GM23338 (cell line): ENCODE measurements at regions not wholly inside any gene's neighbourhood (a gene's known extent, or its start where the extent isn't known, plus 50 kb on each side); places are given as distances from the start of the nearest gene placed in this dataset.

ENCODE experiments used
- ATAC-seq: fragments of 200-7000 bp; cut with Tn5 transposase; 3 replicates; pipeline ENCODE4 v1.9.1; 2020
- DNase-seq: peaks from one replicate; pipeline ENCODE4 v3.0.0-alpha.2; 2015; ENCODE audit warnings: low spot score
- H2AFZ ChIP-seq: fragments of 200-600 bp; sonication (generic); 2 replicates; pipeline ENCODE4 v1.8.0; 2016; ENCODE audit warnings: antibody characterized with exemption, mild to moderate bottlenecking, moderate library complexity
- H3F3A ChIP-seq: fragments of 200-600 bp; sonication (generic); replicated peaks from 2 replicates; pipeline ENCODE4 v1.8.0; 2017; ENCODE audit warnings: antibody characterized with exemption, mixed run types, low read depth
- H3K27ac ChIP-seq: fragments of 200-600 bp; sonication (generic); 2 replicates; pipeline ENCODE4 v1.6.1; 2016; ENCODE audit warnings: low read depth
- H3K27me3 ChIP-seq: fragments of 200-600 bp; sonication (generic); 2 replicates; pipeline ENCODE4 v1.8.0; 2016; ENCODE audit warnings: mild to moderate bottlenecking, mixed run types, moderate library complexity; ENCODE audit not compliant: insufficient read depth
- H3K36me3 ChIP-seq: fragments of 200-600 bp; sonication (generic); 2 replicates; pipeline ENCODE4 v1.8.0; 2016; ENCODE audit warnings: mild to moderate bottlenecking; ENCODE audit not compliant: insufficient read depth
- H3K4me1 ChIP-seq: fragments of 200-600 bp; sonication (generic); 2 replicates; pipeline ENCODE4 v1.8.0; 2016; ENCODE audit warnings: mild to moderate bottlenecking, moderate library complexity; ENCODE audit not compliant: insufficient read depth
- H3K4me2 ChIP-seq: fragments of 200-600 bp; sonication (generic); 2 replicates; pipeline ENCODE4 v1.7.1; 2017; ENCODE audit warnings: mixed run types
- H3K4me3 ChIP-seq: fragments of 200-600 bp; sonication (generic); 2 replicates; pipeline ENCODE4 v1.6.1; 2016; ENCODE audit warnings: mixed run types
- H3K79me2 ChIP-seq: fragments of 200-600 bp; sonication (generic); replicated peaks from 2 replicates; pipeline ENCODE4 v1.8.0; 2017; ENCODE audit warnings: mild to moderate bottlenecking; ENCODE audit not compliant: insufficient read depth
- H3K9me2 ChIP-seq: fragments of 200-600 bp; sonication (generic); 2 replicates; pipeline ENCODE4 v1.8.0; 2017; ENCODE audit not compliant: insufficient read depth
- H4K20me1 ChIP-seq: fragments of 200-600 bp; sonication (generic); replicated peaks from 2 replicates; pipeline ENCODE4 v1.8.0; 2017; ENCODE audit warnings: mild to moderate bottlenecking; ENCODE audit not compliant: insufficient read depth
- H3K27ac Mint-ChIP-seq: 2 replicates; pipeline ENCODE4 v1.8.0; 2020; ENCODE audit warnings: inconsistent platforms, mild to moderate bottlenecking, moderate library complexity, mixed read lengths
- H3K27me3 Mint-ChIP-seq: 3 replicates; pipeline ENCODE4 v1.8.0; 2022; ENCODE audit warnings: low read depth, mild to moderate bottlenecking, moderate library complexity, mixed read lengths, inconsistent platforms; ENCODE audit not compliant: insufficient read depth, poor library complexity
- H3K36me3 Mint-ChIP-seq: 3 replicates; pipeline ENCODE4 v1.8.0; 2021; ENCODE audit warnings: low read depth, mild to moderate bottlenecking, inconsistent platforms, moderate library complexity, mixed read lengths
- H3K4me1 Mint-ChIP-seq: 3 replicates; pipeline ENCODE4 v1.8.0; 2020; ENCODE audit warnings: mild to moderate bottlenecking, inconsistent platforms, mixed read lengths
- H3K4me3 Mint-ChIP-seq: 3 replicates; pipeline ENCODE4 v1.8.0; 2021; ENCODE audit warnings: moderate library complexity, mild to moderate bottlenecking, inconsistent platforms, mixed read lengths
- H3K9me3 Mint-ChIP-seq: 3 replicates; pipeline ENCODE4 v1.8.0; 2020; ENCODE audit warnings: moderate library complexity, mild to moderate bottlenecking, inconsistent platforms, mixed read lengths
- CREB1 ChIP-seq: fragments of 250-450 bp; sonication (Bioruptor Pico); IDR thresholded peaks from 2 replicates; pipeline ENCODE4 v1.5.0; 2020; ENCODE audit warnings: low read depth, mild to moderate bottlenecking, moderate library complexity
- ETS1 ChIP-seq: IDR thresholded peaks from 2 replicates; pipeline ENCODE4 v1.6.1; 2016; ENCODE audit warnings: antibody characterized with exemption
- EZH2 ChIP-seq: fragments of 200-600 bp; sonication (generic); IDR thresholded peaks from one replicate; pipeline ENCODE4 v1.8.0; 2017; ENCODE audit warnings: antibody characterized with exemption, mild to moderate bottlenecking, low read depth; ENCODE audit not compliant: unreplicated experiment
- EZH2phosphoT487 ChIP-seq: fragments of 200-600 bp; sonication (generic); IDR thresholded peaks from one replicate; pipeline ENCODE4 v1.8.1; 2018; ENCODE audit warnings: antibody characterized with exemption; ENCODE audit not compliant: unreplicated experiment
- JUNB ChIP-seq: IDR thresholded peaks from one replicate; pipeline ENCODE4 v1.6.1; 2016; ENCODE audit warnings: antibody characterized with exemption; ENCODE audit not compliant: unreplicated experiment
- NANOG ChIP-seq: IDR thresholded peaks from 2 replicates; pipeline ENCODE4 v1.6.1; 2016; ENCODE audit warnings: antibody characterized with exemption, borderline replicate concordance
- STAT1 ChIP-seq: IDR thresholded peaks from one replicate; pipeline ENCODE4 v1.6.1; 2016; ENCODE audit warnings: antibody characterized with exemption; ENCODE audit not compliant: unreplicated experiment
- ZNF114 ChIP-seq: fragments of 250-450 bp; sonication (Bioruptor Pico); IDR thresholded peaks from 2 replicates; pipeline ENCODE4 v1.5.0; 2020; ENCODE audit warnings: mild to moderate bottlenecking, moderate library complexity
- ZNF462 ChIP-seq: fragments of 250-450 bp; sonication (Bioruptor Pico); IDR thresholded peaks from 2 replicates; pipeline ENCODE4 v1.5.0; 2020; ENCODE audit warnings: mild to moderate bottlenecking, moderate library complexity

- no peak for TF ChIP-seq ZNF462 (CRISPR knock-in tag)
Measured at GRCh38 chr5:10838038-10838437, 77.0 kb upstream of the DAP start (continued).

GRCh38 chr5:10836986-10837385, 76.0 kb upstream of the DAP start:
- ATAC-seq = no peak
- Histone ChIP-seq H3K4me2 (no peak overlapping the region), H3F3A (no peaks in the 10 kb centered on the region), H3K27ac (no peak overlapping the region), H2AFZ (no peak overlapping the region), H4K20me1 (no peaks in the 10 kb centered on the region), H3K27me3 (no peaks in the 10 kb centered on the region), H3K79me2 (no peaks in the 10 kb centered on the region), H3K4me1 (no peaks in the 10 kb centered on the region), H3K9me2 (peaks cover 7% of the 10 kb centered on the region; the same call in 1 of the 2 replicates), H3K4me3 (no peak overlapping the region), H3K36me3 (no peaks in the 10 kb centered on the region)
- Mint-ChIP-seq H3K27ac (no peak overlapping the region), H3K4me3 (no peak overlapping the region), H3K27me3 (peaks cover 2% of the 10 kb centered on the region), H3K9me3 (0 out of 3 replicates have a peak, but pooled peaks cover 1% of the 10 kb centered on the region), H3K36me3 (no peaks in the 10 kb centered on the region), H3K4me1 (no peaks in the 10 kb centered on the region)
- no peak for DNase-seq
- TF ChIP-seq JUNB (no peak), EZH2phosphoT487 (no peak), CREB1 (no peak), EZH2 (no peak), NANOG (no peak), ZNF114 (CRISPR knock-in tag) (no peak), STAT1 (no peak), ETS1 (no peak), ZNF462 (CRISPR knock-in tag) (no peak)
